CD14-positive monocyte (primary cell): ENCODE measurements at regions not wholly inside any gene's neighbourhood (a gene's known extent, or its start where the extent isn't known, plus 50 kb on each side); places are given as distances from the start of the nearest gene placed in this dataset.
"Not testable (repeated sequence)": the region's sequence is repeated elsewhere in the genome, so short reads cannot be mapped to it uniquely, and the experiment has no call there.

Experiments
- DNase-seq, 3 donors: peaks; one replicate each; pipeline ENCODE4 v3.0.0-alpha.2; 2011 to 2022
- H2AFZ ChIP-seq: 2 replicates; pipeline ENCODE4 v1.6.0; 2012; ENCODE audit warnings: mild to moderate bottlenecking, low read depth, low read length, inconsistent platforms; ENCODE audit not compliant: insufficient read depth, poor library complexity, severe bottlenecking
- H3K27ac ChIP-seq, 2 donors: 1 replicate in 1 of 2; 2 replicates in 1 of 2; pipeline ENCODE4 v1.5.1; 2012 to 2013; ENCODE audit warnings: low read length in 2 of 2, control low read depth in 1 of 2, inconsistent platforms in 1 of 2, low read depth in 1 of 2, mild to moderate bottlenecking in 1 of 2
- H3K27me3 ChIP-seq, 2 donors: one replicate each; pipeline versions ENCODE4 v1.6.0 to v1.6.1; 2011 to 2013; ENCODE audit warnings: low read length in 2 of 2; ENCODE audit not compliant: control insufficient read depth in 2 of 2, insufficient read depth in 2 of 2
- H3K36me3 ChIP-seq, 2 donors: replicated peaks in 1 of 2; 1 replicate in 1 of 2; 2 replicates in 1 of 2; pipeline versions ENCODE4 v1.5.1 to v1.6.1; 2012 to 2013; ENCODE audit warnings: low read length in 2 of 2, control low read depth in 1 of 2, inconsistent platforms in 1 of 2, mild to moderate bottlenecking in 1 of 2; ENCODE audit not compliant: insufficient read depth in 2 of 2, control insufficient read depth in 1 of 2
- H3K4me1 ChIP-seq, 2 donors: 1 replicate in 1 of 2; 2 replicates in 1 of 2; pipeline versions ENCODE4 v1.5.1 to v1.6.1; 2012 to 2013; ENCODE audit warnings: low read length in 2 of 2, control low read depth in 1 of 2, inconsistent platforms in 1 of 2, mild to moderate bottlenecking in 1 of 2, moderate library complexity in 1 of 2; ENCODE audit not compliant: insufficient read depth in 2 of 2, control insufficient read depth in 1 of 2
- H3K4me2 ChIP-seq: replicated peaks from 2 replicates; pipeline ENCODE3; 2012; ENCODE audit warnings: low read length, moderate library complexity, mild to moderate bottlenecking; ENCODE audit not compliant: poor library complexity, severe bottlenecking; ENCODE audit errors: extremely low read depth
- H3K4me3 ChIP-seq, 3 experiments: fragments of 200-600 bp in 1 of 3; sonication (generic) in 1 of 3; replicated peaks in 1 of 3; 1 replicate in 2 of 3; 2 replicates in 1 of 3; pipeline ENCODE4 v1.5.1; 2011 to 2013; ENCODE audit warnings: low read length in 3 of 3, mild to moderate bottlenecking in 3 of 3, control low read depth in 2 of 3, low read depth in 2 of 3, inconsistent platforms in 1 of 3, moderate library complexity in 1 of 3
- H3K79me2 ChIP-seq: 2 replicates; pipeline ENCODE4 v1.6.0; 2012; ENCODE audit warnings: mild to moderate bottlenecking, control low read depth, inconsistent platforms, low read length, moderate library complexity; ENCODE audit not compliant: insufficient read depth
- H3K9ac ChIP-seq: 2 replicates; pipeline ENCODE4 v1.6.0; 2017; ENCODE audit warnings: low read length, mild to moderate bottlenecking; ENCODE audit not compliant: insufficient read depth, poor library complexity, severe bottlenecking
- H3K9me3 ChIP-seq, 2 donors: replicated peaks in 1 of 2; 1 replicate in 1 of 2; 2 replicates in 1 of 2; pipeline versions ENCODE4 v1.5.1 to v1.6.1; 2012 to 2013; ENCODE audit warnings: low read length in 2 of 2, control low read depth in 1 of 2; ENCODE audit not compliant: control insufficient read depth in 1 of 2, insufficient read depth in 1 of 2
- H4K20me1 ChIP-seq: 2 replicates; pipeline ENCODE4 v1.6.0; 2012; ENCODE audit warnings: mild to moderate bottlenecking, low read length, control low read depth, moderate library complexity; ENCODE audit not compliant: insufficient read depth
- H3K27ac Mint-ChIP-seq, 7 donors: one replicate each; pipeline ENCODE4 v1.8.0; 2020; ENCODE audit warnings: mild to moderate bottlenecking in 7 of 7, mixed read lengths in 7 of 7, moderate library complexity in 6 of 7, inconsistent platforms in 2 of 7
- H3K27me3 Mint-ChIP-seq, 3 donors: one replicate each; pipeline ENCODE4 v1.8.0; 2021 to 2022; ENCODE audit warnings: low read depth in 3 of 3, mild to moderate bottlenecking in 3 of 3, mixed read lengths in 3 of 3, moderate library complexity in 3 of 3, inconsistent platforms in 1 of 3
- H3K36me3 Mint-ChIP-seq, 2 donors: one replicate each; pipeline ENCODE4 v1.8.0; 2020; ENCODE audit warnings: mixed read lengths in 2 of 2, inconsistent platforms in 1 of 2, mild to moderate bottlenecking in 1 of 2
- H3K4me1 Mint-ChIP-seq: one replicate; pipeline ENCODE4 v1.8.0; 2020; ENCODE audit warnings: mild to moderate bottlenecking, mixed read lengths
- H3K4me3 Mint-ChIP-seq, 2 donors: one replicate each; pipeline ENCODE4 v1.8.0; 2020; ENCODE audit warnings: mild to moderate bottlenecking in 2 of 2, mixed read lengths in 2 of 2, moderate library complexity in 1 of 2
- H3K9me3 Mint-ChIP-seq, 7 donors: one replicate each; pipeline ENCODE4 v1.8.0; 2020 to 2022; ENCODE audit warnings: mixed read lengths in 7 of 7, mild to moderate bottlenecking in 6 of 7, moderate library complexity in 6 of 7, inconsistent platforms in 2 of 7
- CTCF ChIP-seq: fragments of 200-600 bp; IDR thresholded peaks from one replicate; pipeline ENCODE4 v1.8.0; 2022; ENCODE audit warnings: antibody characterized with exemption, mild to moderate bottlenecking
- WGBS: methylation state at CpG from one replicate; pipeline ENCODE4 v1.1.5; 2013; ENCODE audit warnings: missing lambda C conversion rate; ENCODE audit not compliant: insufficient coverage; 5-methylcytosine and 5-hydroxymethylcytosine counted together
- intact Hi-C, 2 donors: fragments of 100-400 bp; cut with micrococcal nuclease; formaldehyde crosslinking; loops; one replicate each; pipeline versions ENCODE4 v1.15.0 to v1.15.1; 2023

DNA sequence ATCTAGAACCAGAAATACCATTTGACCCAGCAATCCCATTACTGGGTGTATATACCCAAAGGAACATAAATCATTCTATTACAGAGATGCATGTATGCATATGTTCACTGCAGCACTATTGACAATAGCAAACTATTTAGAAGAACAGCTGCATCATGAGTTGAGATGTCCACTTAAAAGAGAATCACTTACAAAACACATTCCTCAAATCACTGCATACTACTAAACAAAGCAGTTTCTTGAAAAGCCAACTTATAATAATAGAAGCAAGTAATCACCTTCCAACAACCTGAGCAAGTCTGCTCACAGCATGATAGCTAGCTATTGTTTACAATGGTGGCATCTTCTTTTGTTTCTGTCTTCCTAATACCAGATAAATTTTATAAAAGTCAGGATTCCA, 454.7 kb upstream of the ADAMTS9 start:
- Mint-ChIP-seq H3K27ac (no peak overlapping the region), H3K4me3 (no peak overlapping the region), H3K4me1 (no peaks in the 10 kb centered on the region), H3K27me3 (no peaks in the 10 kb centered on the region), H3K36me3 (no peaks in the 10 kb centered on the region), H3K9me3 (peaks cover 0 to 7% (median 2%) of the 10 kb centered on the region in 7 donors)
- Histone ChIP-seq H3K27ac (no peak overlapping the region), H3K4me3 (no peak overlapping the region), H3K79me2 (no peaks in the 10 kb centered on the region), H3K4me1 (no peaks in the 10 kb centered on the region), H4K20me1 (no peaks in the 10 kb centered on the region), H3K9me3 (no peaks in the 10 kb centered on the region), H3K4me2 (no peak overlapping the region), H3K9ac (no peak overlapping the region), H2AFZ (no peak overlapping the region), H3K27me3 (no peaks in the 10 kb centered on the region), H3K36me3 (no peaks in the 10 kb centered on the region)
- no peak for DNase-seq
- TF ChIP-seq CTCF = no peak
- intact Hi-C loops = no loop called here

DNA sequence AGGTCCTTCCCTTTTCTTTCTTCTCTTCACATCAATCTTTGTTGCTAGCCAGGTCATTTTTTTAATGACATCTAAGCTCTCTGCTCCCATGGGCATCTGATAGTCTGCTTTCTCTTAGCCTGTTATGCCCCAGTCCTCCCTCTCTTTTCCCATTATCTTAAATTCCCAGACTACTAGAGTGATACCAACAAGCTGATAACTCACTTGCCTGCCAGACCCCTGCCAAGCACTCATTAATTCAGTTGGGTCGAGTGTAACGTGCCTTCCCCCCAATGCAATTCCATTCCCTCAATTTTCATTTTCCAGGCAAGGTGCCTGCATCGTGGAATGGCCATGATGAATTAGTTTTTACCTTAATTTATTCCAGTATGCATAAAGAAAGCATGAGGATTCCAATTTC, 450.8 kb upstream of the ADAMTS9 start:
- H4K20me1 ChIP-seq = no peaks in the 10 kb centered on the region
- no peak overlapping the region for H3K4me3 ChIP-seq
- no peak overlapping the region for H2AFZ ChIP-seq
- Mint-ChIP-seq H3K4me1 (no peaks in the 10 kb centered on the region), H3K27me3 (no peaks in the 10 kb centered on the region), H3K9me3 (peaks cover 0 to 12% (median 5%) of the 10 kb centered on the region in 7 donors), H3K36me3 (no peaks in the 10 kb centered on the region), H3K4me3 (no peak overlapping the region), H3K27ac (no peak overlapping the region)
- no peaks in the 10 kb centered on the region for H3K4me1 ChIP-seq
- H3K79me2 ChIP-seq = no peaks in the 10 kb centered on the region
- intact Hi-C loops = no loop called here
- H3K9ac ChIP-seq = no peak overlapping the region
- no peak overlapping the region for H3K4me2 ChIP-seq
- WGBS = 83% methylated on average over 2 of the region's 3 CpGs
- peaks cover 0 to 4% of the 10 kb centered on the region in 2 donors for H3K9me3 ChIP-seq
- H3K27me3 ChIP-seq = no peaks in the 10 kb centered on the region
- H3K36me3 ChIP-seq = no peaks in the 10 kb centered on the region
- no peak overlapping the region for H3K27ac ChIP-seq
- DNase-seq = no peak
- no peak for TF ChIP-seq CTCF

DNA sequence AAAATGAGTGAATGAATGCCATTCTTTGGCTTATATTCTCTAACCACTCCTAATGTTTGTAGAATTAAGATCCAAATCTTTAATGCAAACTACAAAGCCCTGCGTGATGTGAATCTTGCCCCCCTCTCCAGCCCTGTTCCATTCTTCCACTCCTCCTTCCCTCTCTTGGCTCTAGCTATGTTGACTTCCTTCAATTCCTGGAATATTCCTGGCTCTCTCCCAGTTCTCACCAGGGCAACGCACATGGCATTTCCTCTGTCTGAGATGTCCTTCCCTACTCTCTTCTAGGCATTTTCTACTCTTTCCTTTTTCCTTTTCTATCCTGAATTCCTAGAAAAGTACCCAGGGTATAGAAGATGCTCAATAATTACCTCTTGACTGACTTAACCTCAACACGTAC, 446.0 kb upstream of the ADAMTS9 start:
- H3K27ac Mint-ChIP-seq, H3K27ac ChIP-seq, H3K27me3 ChIP-seq: not testable (repeated sequence)

More for the DNA sequence above, 446.0 kb upstream of the ADAMTS9 start:
- H3K4me1 ChIP-seq, H3K4me3 ChIP-seq, H3K4me2 ChIP-seq, H3K4me1 Mint-ChIP-seq, H3K36me3 Mint-ChIP-seq, H3K9me3 ChIP-seq, H3K79me2 ChIP-seq, H3K36me3 ChIP-seq, H4K20me1 ChIP-seq, H2AFZ ChIP-seq, H3K27me3 Mint-ChIP-seq, DNase-seq, H3K9ac ChIP-seq, H3K4me3 Mint-ChIP-seq, intact Hi-C loops: not testable (repeated sequence)
- WGBS = 75% methylated on average over 2 of the region's 3 CpGs
- peaks cover 2 to 14% (median 7%) of the 10 kb centered on the region in 7 donors for H3K9me3 Mint-ChIP-seq
